CD4-positive, alpha-beta T cell treated with Interleukin-4 for 4 hours (primary cell): ENCODE measurements at regions not wholly inside any gene's neighbourhood (a gene's known extent, or its start where the extent isn't known, plus 50 kb on each side); places are given as distances from the start of the nearest gene placed in this dataset.
"Not testable (repeated sequence)": the region's sequence is repeated elsewhere in the genome, so short reads cannot be mapped to it uniquely, and the experiment has no call there.

Experiments
- DNase-seq: peaks from one replicate; pipeline ENCODE4 v3.0.0-alpha.2; 2020

- no peak for DNase-seq
Measured at GRCh38 chr1:10867914-10868598, 71.6 kb upstream of the CASZ1 start.

GRCh38 chr1:10868599-10868965 is 72.1 kb upstream of the CASZ1 start:
- no peak for DNase-seq

- DNase-seq = no peak
Measured at GRCh38 chr1:10869933-10870332, 73.5 kb upstream of the CASZ1 start.

- DNase-seq = no peak
Measured at GRCh38 chr1:10870493-10871096, 74.1 kb upstream of the CASZ1 start.

GRCh38 chr1:10873189-10873588 is 76.7 kb upstream of the CASZ1 start:
- DNase-seq = no peak

GRCh38 chr1:10874351-10874750 is 77.9 kb upstream of the CASZ1 start:
- DNase-seq = no peak

GRCh38 chr1:10877894-10878293 is 81.4 kb upstream of the CASZ1 start:
- no peak for DNase-seq

GRCh38 chr1:10878469-10878868 is 82.0 kb upstream of the CASZ1 start:
- no peak for DNase-seq

- no peak for DNase-seq
Measured at GRCh38 chr1:10880063-10880462, 83.6 kb upstream of the CASZ1 start.

GRCh38 chr1:10881046-10881445 is 84.6 kb upstream of the CASZ1 start:
- no peak for DNase-seq

GRCh38 chr1:10882069-10882468 is 85.6 kb upstream of the CASZ1 start:
- DNase-seq = no peak

- not testable (repeated sequence) for DNase-seq
Measured at GRCh38 chr1:10887032-10887431, 90.6 kb upstream of the CASZ1 start.

- DNase-seq = no peak
Measured at GRCh38 chr1:10888291-10888690, 91.8 kb upstream of the CASZ1 start.

- DNase-seq = no peak
Measured at GRCh38 chr1:10888791-10889649, 92.6 kb upstream of the CASZ1 start.

- DNase-seq = no peak
Measured at GRCh38 chr1:10889650-10890353, 93.4 kb upstream of the CASZ1 start.

GRCh38 chr1:10890491-10891071 is 94.1 kb upstream of the CASZ1 start:
- DNase-seq = no peak

- DNase-seq = no peak
Measured at GRCh38 chr1:10891091-10891490, 94.6 kb upstream of the CASZ1 start.

- DNase-seq = no peak
Measured at GRCh38 chr1:10892138-10893065, 96.0 kb upstream of the CASZ1 start.

GRCh38 chr1:10895621-10896020 is 99.2 kb upstream of the CASZ1 start:
- DNase-seq = no peak

- DNase-seq = no peak
Measured at GRCh38 chr1:10896673-10897072, 100.2 kb upstream of the CASZ1 start.

- DNase-seq = no peak
Measured at GRCh38 chr1:10897321-10897980, 101.0 kb upstream of the CASZ1 start.
